Upper lobe of left lung (tissue), 4 donors: ENCODE measurements at regions not wholly inside any gene's neighbourhood (a gene's known extent, or its start where the extent isn't known, plus 50 kb on each side); places are given as distances from the start of the nearest gene placed in this dataset.

ENCODE experiments used
- EP300 ChIP-seq, 4 donors: sonication (generic); formaldehyde crosslinking; IDR thresholded peaks; one replicate each; pipeline ENCODE4 v1.5.1; 2017; ENCODE audit warnings: antibody characterized with exemption in 4 of 4, control low read depth in 2 of 4
- POLR2A ChIP-seq, 4 donors: fragments of 450-650 bp; IDR thresholded peaks; one replicate each; pipeline ENCODE4 v1.5.1; 2016 to 2017; ENCODE audit warnings: antibody characterized with exemption in 4 of 4, mild to moderate bottlenecking in 2 of 4
- POLR2AphosphoS5 ChIP-seq, 2 donors: sonication (generic); formaldehyde crosslinking; IDR thresholded peaks; one replicate each; pipeline ENCODE4 v1.5.1; 2017; ENCODE audit warnings: antibody characterized with exemption in 2 of 2
- TF ChIP-seq, protein P1 (sequence below), 6 experiments: fragments of 450-650 bp in 4 of 6; fragments of 200-600 bp in 2 of 6; sonication (generic) in 2 of 6; IDR thresholded peaks; one replicate each; pipeline ENCODE4 v1.5.1; 2016 to 2019; ENCODE audit warnings: antibody characterized with exemption in 6 of 6

DNA sequence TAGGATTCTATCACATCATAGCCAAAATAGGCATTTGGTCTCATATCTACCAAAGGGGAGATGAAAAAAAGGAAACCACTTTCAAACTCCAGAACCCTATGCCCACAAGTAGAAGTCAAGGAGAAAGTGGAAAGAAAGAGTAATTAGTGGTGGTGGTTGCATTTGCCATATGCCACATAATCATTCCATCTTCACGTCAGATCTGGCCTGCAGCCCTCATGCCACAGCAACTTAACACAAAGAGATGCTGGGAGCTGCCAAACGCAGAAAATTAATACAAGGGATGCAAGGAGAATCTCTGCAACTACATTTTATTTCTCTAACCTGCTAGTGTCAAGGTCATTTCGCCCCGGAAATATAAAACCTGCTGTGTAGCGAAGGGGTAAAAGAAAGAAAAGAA lies 148.6 kb upstream of the FOXN3 start:
- TF ChIP-seq POLR2A (IDR thresholded peaks at IDR 0.05) = no peak
- TF ChIP-seq, protein P1, sequence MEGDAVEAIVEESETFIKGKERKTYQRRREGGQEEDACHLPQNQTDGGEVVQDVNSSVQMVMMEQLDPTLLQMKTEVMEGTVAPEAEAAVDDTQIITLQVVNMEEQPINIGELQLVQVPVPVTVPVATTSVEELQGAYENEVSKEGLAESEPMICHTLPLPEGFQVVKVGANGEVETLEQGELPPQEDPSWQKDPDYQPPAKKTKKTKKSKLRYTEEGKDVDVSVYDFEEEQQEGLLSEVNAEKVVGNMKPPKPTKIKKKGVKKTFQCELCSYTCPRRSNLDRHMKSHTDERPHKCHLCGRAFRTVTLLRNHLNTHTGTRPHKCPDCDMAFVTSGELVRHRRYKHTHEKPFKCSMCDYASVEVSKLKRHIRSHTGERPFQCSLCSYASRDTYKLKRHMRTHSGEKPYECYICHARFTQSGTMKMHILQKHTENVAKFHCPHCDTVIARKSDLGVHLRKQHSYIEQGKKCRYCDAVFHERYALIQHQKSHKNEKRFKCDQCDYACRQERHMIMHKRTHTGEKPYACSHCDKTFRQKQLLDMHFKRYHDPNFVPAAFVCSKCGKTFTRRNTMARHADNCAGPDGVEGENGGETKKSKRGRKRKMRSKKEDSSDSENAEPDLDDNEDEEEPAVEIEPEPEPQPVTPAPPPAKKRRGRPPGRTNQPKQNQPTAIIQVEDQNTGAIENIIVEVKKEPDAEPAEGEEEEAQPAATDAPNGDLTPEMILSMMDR (IDR thresholded peaks at IDR 0.05) = no peak
- TF ChIP-seq EP300 (IDR thresholded peaks at IDR 0.05) = no peak
- TF ChIP-seq POLR2AphosphoS5 (IDR thresholded peaks at IDR 0.05) = no peak
